ENCODE measurements at regions not wholly inside any gene's neighbourhood (a gene's known extent, or its start where the extent isn't known, plus 50 kb on each side); places are given as distances from the start of the nearest gene placed in this dataset.

GRCh38 chr1:208523007-208523406 lies 278.8 kb upstream of the PLXNA2 start:
- peaks cover 3 to 19% (median 9%) of the 10 kb centered on the region in 5 donors for H3K27me3 Mint-ChIP-seq
- H3K36me3 Mint-ChIP-seq, result no peaks in the 10 kb centered on the region
- ATAC-seq (no peak), DNase-seq (no peak)
- H3K4me3 Mint-ChIP-seq, result no peak overlapping the region
- POLR2A ChIA-PET, result no interaction called here
- peaks cover 0 to 3% (median 0%) of the 10 kb centered on the region in 9 donors for H3K9me3 Mint-ChIP-seq
- H3K27ac Mint-ChIP-seq, result no peak overlapping the region
- no peaks in the 10 kb centered on the region for H3K4me1 Mint-ChIP-seq

- Mint-ChIP-seq H3K4me3 (no peak overlapping the region), H3K9me3 (peaks cover 0 to 2% (median 0%) of the 10 kb centered on the region in 9 donors), H3K4me1 (no peaks in the 10 kb centered on the region), H3K27me3 (peaks cover 3 to 19% (median 13%) of the 10 kb centered on the region in 5 donors), H3K36me3 (no peaks in the 10 kb centered on the region), H3K27ac (no peak overlapping the region)
- ATAC-seq (no peak), DNase-seq (no peak)
- POLR2A ChIA-PET, result no interaction called here
Observed at GRCh38 chr1:208524376-208524775, 280.2 kb upstream of the PLXNA2 start.

GRCh38 chr1:208524925-208525324 lies 280.7 kb upstream of the PLXNA2 start:
- POLR2A ChIA-PET, result no interaction called here
- no peak for DNase-seq
- Mint-ChIP-seq H3K27ac (no peak overlapping the region), H3K4me3 (no peak overlapping the region), H3K27me3 (peaks cover 3 to 19% (median 13%) of the 10 kb centered on the region in 5 donors), H3K4me1 (no peaks in the 10 kb centered on the region), H3K9me3 (peaks cover 0 to 2% (median 0%) of the 10 kb centered on the region in 9 donors), H3K36me3 (no peaks in the 10 kb centered on the region)
- ATAC-seq, result no peak

- peaks cover 0 to 2% (median 0%) of the 10 kb centered on the region in 9 donors for H3K9me3 Mint-ChIP-seq
- H3K27me3 Mint-ChIP-seq, result peaks cover 6 to 19% (median 13%) of the 10 kb centered on the region in 5 donors
- POLR2A ChIA-PET, result no interaction called here
- DNase-seq (no peak), ATAC-seq (no peak)
- no peaks in the 10 kb centered on the region for H3K36me3 Mint-ChIP-seq
- no peak overlapping the region for H3K27ac Mint-ChIP-seq
- no peaks in the 10 kb centered on the region for H3K4me1 Mint-ChIP-seq
- H3K4me3 Mint-ChIP-seq, result no peak overlapping the region
Observed at GRCh38 chr1:208525417-208525816, 281.2 kb upstream of the PLXNA2 start.

GRCh38 chr1:208526613-208527125 lies 282.5 kb upstream of the PLXNA2 start:
- H3K9me3 Mint-ChIP-seq, result peaks cover 0 to 2% (median 0%) of the 10 kb centered on the region in 9 donors
- no peak overlapping the region for H3K27ac Mint-ChIP-seq
- no peaks in the 10 kb centered on the region for H3K36me3 Mint-ChIP-seq
- no peak overlapping the region for H3K4me3 Mint-ChIP-seq
- no peak for DNase-seq
- peaks cover 9 to 22% (median 15%) of the 10 kb centered on the region in 5 donors for H3K27me3 Mint-ChIP-seq
- POLR2A ChIA-PET, result no interaction called here
- H3K4me1 Mint-ChIP-seq, result no peaks in the 10 kb centered on the region
- ATAC-seq, result no peak

GRCh38 chr1:208527156-208527555 lies 283.0 kb upstream of the PLXNA2 start:
- H3K27ac Mint-ChIP-seq, result no peak overlapping the region
- ATAC-seq (no peak), DNase-seq (no peak)
- peaks cover 8 to 27% (median 16%) of the 10 kb centered on the region in 5 donors for H3K27me3 Mint-ChIP-seq
- no peak overlapping the region for H3K4me3 Mint-ChIP-seq
- H3K4me1 Mint-ChIP-seq, result no peaks in the 10 kb centered on the region
- H3K9me3 Mint-ChIP-seq, result peaks cover 0 to 2% (median 0%) of the 10 kb centered on the region in 9 donors
- H3K36me3 Mint-ChIP-seq, result no peaks in the 10 kb centered on the region
- POLR2A ChIA-PET, result no interaction called here

GRCh38 chr1:208528578-208529240 lies 284.5 kb upstream of the PLXNA2 start:
- DNase-seq, result no peak
- peaks cover 10 to 38% (median 14%) of the 10 kb centered on the region in 5 donors for H3K27me3 Mint-ChIP-seq
- H3K4me1 Mint-ChIP-seq, result no peaks in the 10 kb centered on the region
- H3K36me3 Mint-ChIP-seq, result no peaks in the 10 kb centered on the region
- H3K27ac Mint-ChIP-seq, result no peak overlapping the region
- no peak overlapping the region for H3K4me3 Mint-ChIP-seq
- ATAC-seq, result no peak
- POLR2A ChIA-PET, result no interaction called here
- peaks cover 0 to 2% (median 0%) of the 10 kb centered on the region in 9 donors for H3K9me3 Mint-ChIP-seq

- Mint-ChIP-seq H3K4me3 (no peak overlapping the region), H3K9me3 (peaks cover 0 to 2% (median 0%) of the 10 kb centered on the region in 9 donors), H3K27ac (no peak overlapping the region), H3K27me3 (peaks cover 9 to 38% (median 14%) of the 10 kb centered on the region in 5 donors), H3K36me3 (no peaks in the 10 kb centered on the region), H3K4me1 (no peaks in the 10 kb centered on the region)
- DNase-seq (no peak), ATAC-seq (no peak)
- POLR2A ChIA-PET, result no interaction called here
Observed at GRCh38 chr1:208531003-208531750, 287.0 kb upstream of the PLXNA2 start.

GRCh38 chr1:208533746-208534598 lies 289.8 kb upstream of the PLXNA2 start:
- H3K27me3 Mint-ChIP-seq, result peaks cover 6 to 46% (median 18%) of the 10 kb centered on the region in 5 donors
- POLR2A ChIA-PET, result interaction anchor here (0.6 kb wide), 1 partner anchor 33 kb away, joined by 3 read pairs; no protein-coding TSS in a partner anchor
- no peaks in the 10 kb centered on the region for H3K9me3 Mint-ChIP-seq
- H3K36me3 Mint-ChIP-seq, result no peaks in the 10 kb centered on the region
- ATAC-seq, result no peak
- H3K4me3 Mint-ChIP-seq, result no peak overlapping the region
- no peak overlapping the region for H3K27ac Mint-ChIP-seq
- H3K4me1 Mint-ChIP-seq, result no peaks in the 10 kb centered on the region
- DNase-seq, result no peak

- H3K36me3 Mint-ChIP-seq, result no peaks in the 10 kb centered on the region
- H3K4me1 Mint-ChIP-seq, result no peaks in the 10 kb centered on the region
- H3K4me3 Mint-ChIP-seq, result no peak overlapping the region
- H3K9me3 Mint-ChIP-seq, result no peaks in the 10 kb centered on the region
- H3K27me3 Mint-ChIP-seq, result peaks cover 6 to 49% (median 18%) of the 10 kb centered on the region in 5 donors
- DNase-seq (no peak), ATAC-seq (no peak)
- H3K27ac Mint-ChIP-seq, result no peak overlapping the region
- POLR2A ChIA-PET, result no interaction called here
Observed at GRCh38 chr1:208534599-208534897, 290.4 kb upstream of the PLXNA2 start.

GRCh38 chr1:208534979-208535378 lies 290.8 kb upstream of the PLXNA2 start:
- DNase-seq (no peak), ATAC-seq (no peak)
- Mint-ChIP-seq H3K27me3 (peaks cover 6 to 49% (median 17%) of the 10 kb centered on the region in 5 donors), H3K36me3 (no peaks in the 10 kb centered on the region), H3K9me3 (no peaks in the 10 kb centered on the region), H3K4me3 (no peak overlapping the region), H3K27ac (no peak overlapping the region), H3K4me1 (no peaks in the 10 kb centered on the region)
- POLR2A ChIA-PET, result no interaction called here

- H3K36me3 Mint-ChIP-seq, result no peaks in the 10 kb centered on the region
- no peak overlapping the region for H3K4me3 Mint-ChIP-seq
- no peak overlapping the region for H3K27ac Mint-ChIP-seq
- no peaks in the 10 kb centered on the region for H3K9me3 Mint-ChIP-seq
- POLR2A ChIA-PET, result no interaction called here
- ATAC-seq (no peak), DNase-seq (no peak)
- no peaks in the 10 kb centered on the region for H3K4me1 Mint-ChIP-seq
- peaks cover 6 to 49% (median 15%) of the 10 kb centered on the region in 5 donors for H3K27me3 Mint-ChIP-seq
Observed at GRCh38 chr1:208535511-208535910, 291.3 kb upstream of the PLXNA2 start.

GRCh38 chr1:208536212-208536611 lies 292.0 kb upstream of the PLXNA2 start:
- H3K9me3 Mint-ChIP-seq, result no peaks in the 10 kb centered on the region
- POLR2A ChIA-PET, result no interaction called here
- no peak overlapping the region for H3K27ac Mint-ChIP-seq

More at GRCh38 chr1:208536212-208536611, 292.0 kb upstream of the PLXNA2 start:
- Mint-ChIP-seq H3K27me3 (peaks cover 3 to 49% (median 15%) of the 10 kb centered on the region in 5 donors), H3K4me1 (no peaks in the 10 kb centered on the region), H3K36me3 (no peaks in the 10 kb centered on the region), H3K4me3 (no peak overlapping the region)
- DNase-seq (no peak), ATAC-seq (no peak)

Measured in naive thymus-derived CD8-positive, alpha-beta T cell (primary cell).